H1 (cell line): ENCODE measurements at regions not wholly inside any gene's neighbourhood (a gene's known extent, or its start where the extent isn't known, plus 50 kb on each side); places are given as distances from the start of the nearest gene placed in this dataset.

Experiments used
- CTCF ChIA-PET: fragments of 300-600 bp; sonication (Branson Sonifier 250); formaldehyde crosslinking; loops from one replicate; lab custom pipeline; 2021; ENCODE audit not compliant: partially characterized antibody; lab: Charles Lee
- POLR2A ChIA-PET: fragments of 300-600 bp; sonication (Branson Sonifier 250); formaldehyde crosslinking; loops from one replicate; lab custom pipeline; 2021; ENCODE audit warnings: inconsistent platforms; ENCODE audit not compliant: partially characterized antibody; lab: Charles Lee
- DNase-seq, 2 experiments: peaks; one replicate each; pipeline versions ENCODE4 v3.0.0 to v3.0.0-alpha.2; 2010 to 2022; ENCODE audit warnings: low spot score in 2 of 2, low read depth in 1 of 2, mixed read lengths in 1 of 2
- FAIRE-seq: peaks from 2 replicates; lab custom pipeline; 2011; peaks lifted over from hg19 to GRCh38; lab: Jason Lieb, UNC
- H2AFZ ChIP-seq: 2 replicates; pipeline ENCODE4 v1.8.1; 2012; ENCODE audit warnings: low read length, inconsistent platforms
- H2AK5ac ChIP-seq: 2 replicates; pipeline ENCODE4 v1.6.1; 2013; ENCODE audit warnings: low read depth, low read length
- H2BK120ac ChIP-seq: replicated peaks from 2 replicates; pipeline ENCODE3; 2013; ENCODE audit warnings: low read depth, low read length, inconsistent platforms
- H2BK12ac ChIP-seq: 2 replicates; pipeline ENCODE4 v1.6.1; 2013; ENCODE audit warnings: low read depth, low read length
- H2BK15ac ChIP-seq: 2 replicates; pipeline ENCODE4 v1.6.1; 2013; ENCODE audit warnings: low read length
- H2BK20ac ChIP-seq: 2 replicates; pipeline ENCODE4 v1.6.1; 2013; ENCODE audit warnings: low read length
- H2BK5ac ChIP-seq: 2 replicates; pipeline ENCODE4 v1.6.1; 2013; ENCODE audit warnings: low read depth, low read length
- H3K14ac ChIP-seq: 2 replicates; pipeline ENCODE4 v1.6.1; 2013; ENCODE audit warnings: inconsistent platforms; ENCODE audit not compliant: insufficient read length
- H3K18ac ChIP-seq: 2 replicates; pipeline ENCODE4 v1.6.1; 2013; ENCODE audit warnings: low read length; ENCODE audit errors: extremely low read depth
- H3K23ac ChIP-seq: 2 replicates; pipeline ENCODE4 v1.6.1; 2013; ENCODE audit warnings: inconsistent platforms; ENCODE audit not compliant: insufficient read length
- H3K23me2 ChIP-seq: 2 replicates; pipeline ENCODE4 v1.6.1; 2013; ENCODE audit warnings: low read depth, low read length
- H3K27ac ChIP-seq: 2 replicates; pipeline ENCODE4 v1.6.1; 2011; ENCODE audit warnings: low read depth, low read length, inconsistent platforms
- H3K27me3 ChIP-seq, 4 experiments: replicated peaks in 1 of 4; 1 replicate in 1 of 4; 2 replicates in 3 of 4; pipeline versions ENCODE4 v1.6.1 to v1.8.1; 2011 to 2013; ENCODE audit warnings: low read length in 3 of 4, mild to moderate bottlenecking in 3 of 4, inconsistent platforms in 2 of 4, mixed read lengths in 2 of 4, moderate library complexity in 1 of 4; ENCODE audit not compliant: control insufficient read depth in 3 of 4, insufficient read depth in 3 of 4; ENCODE audit errors: extremely low read depth in 1 of 4
- H3K36me3 ChIP-seq, 4 experiments: 2 replicates each; pipeline versions ENCODE4 v1.6.1 to v1.8.1; 2011 to 2013; ENCODE audit warnings: mild to moderate bottlenecking in 4 of 4, low read length in 3 of 4, moderate library complexity in 2 of 4, control low read depth in 1 of 4, inconsistent platforms in 1 of 4; ENCODE audit not compliant: insufficient read depth in 4 of 4, control insufficient read depth in 2 of 4
- H3K4ac ChIP-seq: replicated peaks from 2 replicates; pipeline ENCODE3; 2013; ENCODE audit warnings: low read length, low read depth, mixed read lengths, inconsistent platforms; ENCODE audit not compliant: insufficient read length
- H3K4me1 ChIP-seq, 4 experiments: replicated peaks in 1 of 4; 1 replicate in 1 of 4; 2 replicates in 3 of 4; pipeline versions ENCODE4 v1.6.1 to v1.8.1; 2011 to 2013; ENCODE audit warnings: low read length in 3 of 4, inconsistent platforms in 2 of 4, mixed read lengths in 1 of 4; ENCODE audit not compliant: insufficient read depth in 4 of 4, control insufficient read depth in 3 of 4
- H3K4me2 ChIP-seq, 2 experiments: 2 replicates each; pipeline versions ENCODE4 v1.6.1 to v1.8.1; 2011 to 2013; ENCODE audit warnings: low read depth in 2 of 2, low read length in 2 of 2, control low read depth in 1 of 2, inconsistent platforms in 1 of 2, mild to moderate bottlenecking in 1 of 2; ENCODE audit not compliant: insufficient read depth in 1 of 2
- H3K4me3 ChIP-seq, 4 experiments: fragments of 200-600, 300-600 bp in 1 of 4; sonication (generic), shearing (Covaris generic), sonication (Bioruptor Twin) in 1 of 4; 2 replicates each; pipeline versions ENCODE4 v1.5.1 to v1.8.1; 2011 to 2016; ENCODE audit warnings: low read length in 4 of 4, low read depth in 3 of 4, control low read depth in 2 of 4, inconsistent platforms in 2 of 4, mild to moderate bottlenecking in 2 of 4, mixed read lengths in 1 of 4, moderate library complexity in 1 of 4; ENCODE audit not compliant: insufficient read depth in 2 of 4; ENCODE audit errors: extremely low read depth in 1 of 4
- H3K56ac ChIP-seq: replicated peaks from 2 replicates; pipeline ENCODE3; 2013; ENCODE audit warnings: low read depth, mild to moderate bottlenecking, mixed read lengths, low read length, inconsistent platforms; ENCODE audit not compliant: insufficient read length
- H3K79me1 ChIP-seq: 2 replicates; pipeline ENCODE4 v1.6.1; 2013; ENCODE audit warnings: low read depth, low read length, control low read depth
- H3K79me2 ChIP-seq, 2 experiments: 2 replicates each; pipeline versions ENCODE4 v1.6.1 to v1.8.1; 2012 to 2013; ENCODE audit warnings: low read length in 2 of 2, mild to moderate bottlenecking in 2 of 2, inconsistent platforms in 1 of 2; ENCODE audit not compliant: insufficient read depth in 2 of 2, control insufficient read depth in 1 of 2
- H3K9ac ChIP-seq, 4 experiments: replicated peaks in 1 of 4; 1 replicate in 1 of 4; 2 replicates in 3 of 4; pipeline versions ENCODE4 v1.6.1 to v1.8.1; 2011 to 2013; ENCODE audit warnings: low read depth in 3 of 4, low read length in 3 of 4, control low read depth in 2 of 4, mild to moderate bottlenecking in 2 of 4, moderate library complexity in 2 of 4, inconsistent platforms in 1 of 4; ENCODE audit errors: extremely low read depth in 1 of 4
- H3K9me3 ChIP-seq, 2 experiments: 2 replicates each; pipeline versions ENCODE4 v1.6.1 to v1.8.1; 2012 to 2013; ENCODE audit warnings: mild to moderate bottlenecking in 2 of 2, moderate library complexity in 2 of 2, control low read depth in 1 of 2, inconsistent platforms in 1 of 2, low read depth in 1 of 2, low read length in 1 of 2, mixed read lengths in 1 of 2; ENCODE audit not compliant: insufficient read depth in 2 of 2
- H4K20me1 ChIP-seq, 2 experiments: replicated peaks in 1 of 2; 2 replicates each; pipeline versions ENCODE3 to v1.8.1; 2011 to 2013; ENCODE audit warnings: inconsistent platforms in 2 of 2, low read length in 2 of 2, mild to moderate bottlenecking in 1 of 2; ENCODE audit not compliant: insufficient read depth in 2 of 2, control insufficient read depth in 1 of 2
- H4K5ac ChIP-seq: 2 replicates; pipeline ENCODE4 v1.6.1; 2013; ENCODE audit warnings: low read length, low read depth, mixed read lengths, inconsistent platforms; ENCODE audit not compliant: insufficient read length
- H4K8ac ChIP-seq: 2 replicates; pipeline ENCODE4 v1.8.0; 2013; ENCODE audit warnings: mild to moderate bottlenecking, moderate library complexity, low read length, inconsistent platforms; ENCODE audit not compliant: insufficient read depth; ENCODE audit errors: extremely low read depth
- H4K91ac ChIP-seq: replicated peaks from 2 replicates; pipeline ENCODE3; 2013; ENCODE audit warnings: low read length, mixed read lengths, inconsistent platforms; ENCODE audit not compliant: insufficient read length
- BRCA1 ChIP-seq: IDR thresholded peaks from 2 replicates; pipeline ENCODE4 v1.6.1; 2012; ENCODE audit warnings: low read depth, low read length, improper control_type of control experiment
- CREB1 ChIP-seq: IDR thresholded peaks from 2 replicates; pipeline ENCODE4 v1.6.1; 2012; ENCODE audit warnings: inconsistent platforms
- CTBP2 ChIP-seq: IDR thresholded peaks from 2 replicates; pipeline ENCODE4 v1.7.0; 2011; ENCODE audit warnings: borderline replicate concordance, mild to moderate bottlenecking, moderate library complexity, mixed read lengths, low read length; ENCODE audit not compliant: insufficient read depth, insufficient read length
- EP300 ChIP-seq, 2 experiments: IDR thresholded peaks; 1 replicate in 1 of 2; 2 replicates in 1 of 2; pipeline ENCODE4 v1.6.1; 2011 to 2012; ENCODE audit warnings: low read depth in 2 of 2, low read length in 2 of 2, mild to moderate bottlenecking in 2 of 2, borderline replicate concordance in 1 of 2, inconsistent platforms in 1 of 2, moderate library complexity in 1 of 2
- GTF2F1 ChIP-seq: IDR thresholded peaks from 2 replicates; pipeline ENCODE4 v1.6.1; 2012; ENCODE audit warnings: low read depth, low read length, improper control_type of control experiment, borderline replicate concordance
- JUND ChIP-seq: IDR thresholded peaks from 2 replicates; pipeline ENCODE4 v1.6.1; 2011; ENCODE audit warnings: mild to moderate bottlenecking, improper control_type of control experiment, low read length
- POU5F1 ChIP-seq: IDR thresholded peaks from 2 replicates; pipeline ENCODE4 v1.6.1; 2011; ENCODE audit warnings: low read depth, mild to moderate bottlenecking, low read length, moderate library complexity
- RXRA ChIP-seq: IDR thresholded peaks from 2 replicates; pipeline ENCODE4 v1.6.1; 2011; ENCODE audit warnings: low read depth, mild to moderate bottlenecking, low read length, moderate library complexity; ENCODE audit not compliant: insufficient read depth
- TCF12 ChIP-seq: IDR thresholded peaks from 2 replicates; pipeline ENCODE4 v1.6.1; 2011; ENCODE audit warnings: low read depth, mild to moderate bottlenecking, low read length
- WGBS, 2 experiments: shearing (Covaris generic) in 1 of 2; methylation state at CpG; one replicate each; pipeline versions ENCODE4 v1.1.6 to v1.1.7; 2013 to 2015; ENCODE audit warnings: low lambda C conversion rate in 2 of 2, mixed read lengths in 2 of 2, inconsistent platforms in 1 of 2, low coverage in 1 of 2, missing lambda C conversion rate in 1 of 2; ENCODE audit not compliant: insufficient replicate concordance in 2 of 2, insufficient coverage in 1 of 2, insufficient read length in 1 of 2; ENCODE audit errors: extremely low coverage in 1 of 2, missing lambda C conversion rate in 1 of 2; 5-methylcytosine and 5-hydroxymethylcytosine counted together
- TF ChIP-seq, protein P1 (sequence below): IDR thresholded peaks from 2 replicates; pipeline ENCODE4 v1.6.1; 2012; ENCODE audit warnings: inconsistent platforms
- TF ChIP-seq, protein P2 (sequence below), 3 experiments: IDR thresholded peaks; 1 replicate in 2 of 3; 2 replicates in 1 of 3; pipeline versions ENCODE4 v1.5.1 to v1.6.1; 2011; ENCODE audit warnings: low read length in 3 of 3, mild to moderate bottlenecking in 3 of 3, inconsistent platforms in 2 of 3, low read depth in 1 of 3, moderate library complexity in 1 of 3; ENCODE audit not compliant: insufficient read depth in 1 of 3; ENCODE audit errors: control extremely low read depth in 1 of 3

DNA sequence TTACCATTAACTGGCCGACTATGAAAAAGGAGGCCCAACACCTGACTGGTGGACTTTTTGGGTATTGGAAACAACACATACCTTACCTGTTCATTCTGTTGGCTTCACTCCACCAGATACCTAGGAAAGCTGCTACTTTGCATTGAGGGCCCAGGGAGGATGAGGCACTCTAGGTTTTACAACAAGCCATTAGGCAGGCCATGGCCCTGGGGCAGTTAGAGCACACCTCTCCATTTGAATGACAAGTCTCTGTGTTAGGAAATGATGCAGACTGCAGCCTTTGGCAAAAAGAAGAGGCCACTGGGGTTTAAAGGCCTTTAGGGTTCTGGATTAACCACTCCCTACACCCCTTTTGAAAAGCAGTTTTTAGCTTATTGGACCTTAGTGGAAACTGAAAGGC lies 144.3 kb downstream of the OR2B2 start:
- Histone ChIP-seq H2BK5ac (no peak overlapping the region), H4K91ac (no peak overlapping the region), H3K4me3 (no peak overlapping the region), H3K4ac (no peak overlapping the region), H3K56ac (no peak overlapping the region), H4K5ac (no peak overlapping the region), H2AK5ac (no peak overlapping the region), H3K79me1 (no peaks in the 10 kb centered on the region), H3K23ac (no peak overlapping the region), H3K27me3 (peaks cover 51 to 79% (median 76%) of the 10 kb centered on the region in 4 experiments), H3K36me3 (no peaks in the 10 kb centered on the region), H3K79me2 (no peaks in the 10 kb centered on the region), H3K23me2 (peaks cover 3% of the 10 kb centered on the region; the same call in 1 of the 2 replicates), H3K4me1 (peaks cover 6 to 11% (median 11%) of the 10 kb centered on the region in 4 experiments; a peak in 6 of 7 replicates), H3K4me2 (no peak overlapping the region), H2BK15ac (no peak overlapping the region), H3K9ac (no peak overlapping the region), H3K14ac (no peak overlapping the region), H3K27ac (no peak overlapping the region), H4K20me1 (peaks cover 0 to 6% of the 10 kb centered on the region in 2 experiments), H2BK120ac (no peak overlapping the region), H3K9me3 (no peaks in the 10 kb centered on the region), H3K18ac (no peak overlapping the region), H2BK20ac (no peak overlapping the region), H2AFZ (no peak overlapping the region), H2BK12ac (no peak overlapping the region), H4K8ac (no peak overlapping the region)
- CTCF ChIA-PET, result interaction anchor here (6.4 kb wide), 1 partner anchor 10 kb away, joined by 102 read pairs; no protein-coding TSS in a partner anchor
- POLR2A ChIA-PET, result interaction anchor here (1.0 to 1.2 kb wide), 3 partner anchors 9 to 125 kb away, joined by 3 read pairs; a partner anchor contains a TSS
- FAIRE-seq (no peak), DNase-seq (no peak)
- WGBS, 2 experiments, result 75% methylated on average over 1 of the region's 1 CpG; no CpG with 5 or more reads in 1 of the 2 experiments
- TF ChIP-seq POU5F1, result no peak
- no peak for TF ChIP-seq CREB1
- TF ChIP-seq JUND, result no peak
- TF ChIP-seq BRCA1, result no peak
- TF ChIP-seq GTF2F1, result no peak
- TF ChIP-seq EP300 (IDR thresholded peaks at IDR 0.05; ENCODE audit: borderline replicate concordance in 1 of 2, low read depth in 2 of 2, low read length in 2 of 2), result no peak
- no peak for TF ChIP-seq RXRA
- TF ChIP-seq, protein P1, sequence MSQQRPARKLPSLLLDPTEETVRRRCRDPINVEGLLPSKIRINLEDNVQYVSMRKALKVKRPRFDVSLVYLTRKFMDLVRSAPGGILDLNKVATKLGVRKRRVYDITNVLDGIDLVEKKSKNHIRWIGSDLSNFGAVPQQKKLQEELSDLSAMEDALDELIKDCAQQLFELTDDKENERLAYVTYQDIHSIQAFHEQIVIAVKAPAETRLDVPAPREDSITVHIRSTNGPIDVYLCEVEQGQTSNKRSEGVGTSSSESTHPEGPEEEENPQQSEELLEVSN, result no peak
- no peak for TF ChIP-seq CTBP2
- TF ChIP-seq, protein P2, sequence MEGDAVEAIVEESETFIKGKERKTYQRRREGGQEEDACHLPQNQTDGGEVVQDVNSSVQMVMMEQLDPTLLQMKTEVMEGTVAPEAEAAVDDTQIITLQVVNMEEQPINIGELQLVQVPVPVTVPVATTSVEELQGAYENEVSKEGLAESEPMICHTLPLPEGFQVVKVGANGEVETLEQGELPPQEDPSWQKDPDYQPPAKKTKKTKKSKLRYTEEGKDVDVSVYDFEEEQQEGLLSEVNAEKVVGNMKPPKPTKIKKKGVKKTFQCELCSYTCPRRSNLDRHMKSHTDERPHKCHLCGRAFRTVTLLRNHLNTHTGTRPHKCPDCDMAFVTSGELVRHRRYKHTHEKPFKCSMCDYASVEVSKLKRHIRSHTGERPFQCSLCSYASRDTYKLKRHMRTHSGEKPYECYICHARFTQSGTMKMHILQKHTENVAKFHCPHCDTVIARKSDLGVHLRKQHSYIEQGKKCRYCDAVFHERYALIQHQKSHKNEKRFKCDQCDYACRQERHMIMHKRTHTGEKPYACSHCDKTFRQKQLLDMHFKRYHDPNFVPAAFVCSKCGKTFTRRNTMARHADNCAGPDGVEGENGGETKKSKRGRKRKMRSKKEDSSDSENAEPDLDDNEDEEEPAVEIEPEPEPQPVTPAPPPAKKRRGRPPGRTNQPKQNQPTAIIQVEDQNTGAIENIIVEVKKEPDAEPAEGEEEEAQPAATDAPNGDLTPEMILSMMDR (IDR thresholded peaks at IDR 0.05; ENCODE audit: control extremely low read depth in 1 of 3, insufficient read depth in 1 of 3, low read depth in 1 of 3, low read length in 3 of 3), result no peak
- no peak for TF ChIP-seq TCF12
